ENCODE measurements at regions not wholly inside any gene's neighbourhood (a gene's known extent, or its start where the extent isn't known, plus 50 kb on each side); places are given as distances from the start of the nearest gene placed in this dataset.

GRCh38 chr2:18495058-18495457, 65.4 kb downstream of the RDH14 start:
- Histone ChIP-seq H4K8ac (replicated peaks; ENCODE audit: insufficient read length, low read depth, low read length) (no peak overlapping the region), H2BK120ac (ENCODE audit: low read depth, low read length, poor library complexity, severe bottlenecking) (no peak overlapping the region), H2BK12ac (ENCODE audit: insufficient read length, low read depth, low read length) (no peak overlapping the region), H3T11ph (ENCODE audit: low read length) (no peak overlapping the region), H2BK15ac (ENCODE audit: low read depth, low read length) (no peak overlapping the region), H4K91ac (ENCODE audit: insufficient read length, low read depth, low read length) (no peak overlapping the region), H3K18ac (ENCODE audit: insufficient read length, low read depth, low read length) (no peak overlapping the region), H4K5ac (ENCODE audit: insufficient read length, low read depth, low read length) (no peak overlapping the region), H3K14ac (ENCODE audit: insufficient read depth, low read length) (no peak overlapping the region), H3K9me3 (ENCODE audit: control insufficient read depth, low read depth, low read length) (no peaks in the 10 kb centered on the region), H4K20me1 (ENCODE audit: control insufficient read depth, insufficient read depth, insufficient read length) (no peaks in the 10 kb centered on the region), H3K79me1 (ENCODE audit: insufficient read depth, low read depth, low read length, poor library complexity, severe bottlenecking) (no peaks in the 10 kb centered on the region), H3K4me2 (ENCODE audit: insufficient read depth, insufficient read length, low read length) (no peak overlapping the region), H3K4ac (ENCODE audit: low read depth, low read length) (no peak overlapping the region), H3K27me3 (ENCODE audit: insufficient read depth, low read length) (no peaks in the 10 kb centered on the region), H3K23me2 (ENCODE audit: insufficient read length, low read depth, low read length, poor library complexity, severe bottlenecking) (no peaks in the 10 kb centered on the region), H3K79me2 (ENCODE audit: insufficient read depth, low read length) (no peaks in the 10 kb centered on the region), H3K56ac (ENCODE audit: insufficient read length, low read depth, low read length) (no peak overlapping the region), H2AFZ (ENCODE audit: low read length) (no peak overlapping the region), H3K23ac (ENCODE audit: insufficient read length, low read depth, low read length) (no peak overlapping the region), H3K9ac (ENCODE audit: extremely low read depth, insufficient read length, low read length) (no peak overlapping the region), H3K4me1 (ENCODE audit: insufficient read depth, low read length) (no peaks in the 10 kb centered on the region), H2BK20ac (ENCODE audit: low read depth, low read length, poor library complexity, severe bottlenecking) (no peak overlapping the region), H2AK5ac (ENCODE audit: insufficient read length, low read length) (no peak overlapping the region), H3K27ac (ENCODE audit: insufficient read length, low read depth, low read length) (no peak overlapping the region), H2BK5ac (ENCODE audit: insufficient read length, low read length) (no peak overlapping the region)
- H3K27me3 Mint-ChIP-seq (ENCODE audit: low read depth) = no peaks in the 10 kb centered on the region; the same call in 1 of the 2 replicates
- H3K27ac Mint-ChIP-seq = no peak overlapping the region
- no peak for DNase-seq
- no peak for TF ChIP-seq CTCF (conservative IDR thresholded peaks at IDR 0.05)
- no peak overlapping the region for H3K4me3 Mint-ChIP-seq
- peaks cover 2% of the 10 kb centered on the region in 2 experiments; a peak in 3 of 4 replicates for H3K4me1 Mint-ChIP-seq
- no peaks in the 10 kb centered on the region for H3K9me3 Mint-ChIP-seq
- 89% methylated on average over 1 of the region's 2 CpGs for WGBS (ENCODE audit: extremely low coverage, insufficient read length, low lambda C conversion rate)
- H3K36me3 Mint-ChIP-seq (ENCODE audit: insufficient read depth in 1 of 3, low read depth in 3 of 3) = no peaks in the 10 kb centered on the region
